GM10266 (cell line): ENCODE measurements at regions not wholly inside any gene's neighbourhood (a gene's known extent, or its start where the extent isn't known, plus 50 kb on each side); places are given as distances from the start of the nearest gene placed in this dataset.

Experiments
- DNase-seq: peaks from one replicate; pipeline ENCODE4 v3.0.0; 2012; ENCODE audit errors: extremely low spot score
- CTCF ChIP-seq: IDR thresholded peaks from 2 replicates; pipeline ENCODE4 v1.5.1; 2012; ENCODE audit warnings: mild to moderate bottlenecking, low read depth; ENCODE audit not compliant: control insufficient read depth, insufficient read depth; ENCODE audit errors: missing control alignments

GRCh38 chr12:43038991-43039390, 449.4 kb upstream of the PRICKLE1 start:
- DNase-seq: no peak
- TF ChIP-seq CTCF: no peak

GRCh38 chr12:43029971-43030370, 440.4 kb upstream of the PRICKLE1 start:
- DNase-seq: no peak
- TF ChIP-seq CTCF: no peak

GRCh38 chr12:43028826-43029225, 439.3 kb upstream of the PRICKLE1 start:
- no peak for DNase-seq
- no peak for TF ChIP-seq CTCF

- no peak for DNase-seq
- no peak for TF ChIP-seq CTCF
These were observed 433.3 kb upstream of the PRICKLE1 start for GRCh38 chr12:43022838-43023237.

- DNase-seq: no peak
- no peak for TF ChIP-seq CTCF
These were observed 425.7 kb upstream of the PRICKLE1 start for GRCh38 chr12:43015090-43015737.

GRCh38 chr12:43011383-43011926, 421.9 kb upstream of the PRICKLE1 start:
- no peak for TF ChIP-seq CTCF
- DNase-seq: no peak

GRCh38 chr12:43009846-43010240, 420.3 kb upstream of the PRICKLE1 start:
- DNase-seq: no peak
- TF ChIP-seq CTCF: no peak
